GM12873 (cell line): ENCODE measurements at regions not wholly inside any gene's neighbourhood (a gene's known extent, or its start where the extent isn't known, plus 50 kb on each side); places are given as distances from the start of the nearest gene placed in this dataset.

Experiments
- TF ChIP-seq, protein P1 (sequence below): IDR thresholded peaks from 2 replicates; pipeline ENCODE4 v1.5.1; 2012; ENCODE audit warnings: low read depth, mild to moderate bottlenecking, moderate library complexity, low read length, control low read depth; ENCODE audit not compliant: insufficient read depth; ENCODE audit errors: missing control alignments

DNA sequence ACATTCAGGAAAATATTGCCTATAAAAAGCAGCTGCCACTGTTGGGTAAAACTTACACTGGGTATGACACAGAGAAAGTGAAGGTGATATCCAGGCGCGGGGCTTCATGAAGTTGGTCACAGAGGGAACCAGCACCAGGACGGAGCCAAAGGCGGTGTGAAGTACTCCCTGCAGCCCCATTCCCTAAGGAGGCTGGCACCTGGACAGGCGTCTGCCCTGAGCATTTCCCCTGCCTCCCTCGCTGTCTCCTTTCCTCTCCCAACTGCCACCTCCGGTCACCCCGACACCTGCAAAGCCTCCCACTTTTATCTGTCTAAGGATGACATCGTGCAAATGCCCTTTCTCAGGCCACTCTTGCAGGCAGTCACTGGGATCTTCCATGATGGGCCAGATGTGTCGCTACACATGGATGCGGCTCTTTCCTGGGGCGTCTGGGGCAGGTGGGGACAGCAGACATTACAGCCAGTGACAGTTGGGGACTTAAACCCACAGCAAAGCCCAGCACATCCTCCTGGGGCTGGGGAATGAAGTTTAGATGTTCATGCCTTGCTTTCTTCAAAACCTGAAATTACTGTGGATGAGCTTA lies 367.7 kb upstream of the IRX4 start:
- TF ChIP-seq, protein P1, sequence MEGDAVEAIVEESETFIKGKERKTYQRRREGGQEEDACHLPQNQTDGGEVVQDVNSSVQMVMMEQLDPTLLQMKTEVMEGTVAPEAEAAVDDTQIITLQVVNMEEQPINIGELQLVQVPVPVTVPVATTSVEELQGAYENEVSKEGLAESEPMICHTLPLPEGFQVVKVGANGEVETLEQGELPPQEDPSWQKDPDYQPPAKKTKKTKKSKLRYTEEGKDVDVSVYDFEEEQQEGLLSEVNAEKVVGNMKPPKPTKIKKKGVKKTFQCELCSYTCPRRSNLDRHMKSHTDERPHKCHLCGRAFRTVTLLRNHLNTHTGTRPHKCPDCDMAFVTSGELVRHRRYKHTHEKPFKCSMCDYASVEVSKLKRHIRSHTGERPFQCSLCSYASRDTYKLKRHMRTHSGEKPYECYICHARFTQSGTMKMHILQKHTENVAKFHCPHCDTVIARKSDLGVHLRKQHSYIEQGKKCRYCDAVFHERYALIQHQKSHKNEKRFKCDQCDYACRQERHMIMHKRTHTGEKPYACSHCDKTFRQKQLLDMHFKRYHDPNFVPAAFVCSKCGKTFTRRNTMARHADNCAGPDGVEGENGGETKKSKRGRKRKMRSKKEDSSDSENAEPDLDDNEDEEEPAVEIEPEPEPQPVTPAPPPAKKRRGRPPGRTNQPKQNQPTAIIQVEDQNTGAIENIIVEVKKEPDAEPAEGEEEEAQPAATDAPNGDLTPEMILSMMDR = no peak

- TF ChIP-seq, protein P1 = no peak
Measured at GRCh38 chr5:2249442-2249841, 366.7 kb upstream of the IRX4 start.

DNA sequence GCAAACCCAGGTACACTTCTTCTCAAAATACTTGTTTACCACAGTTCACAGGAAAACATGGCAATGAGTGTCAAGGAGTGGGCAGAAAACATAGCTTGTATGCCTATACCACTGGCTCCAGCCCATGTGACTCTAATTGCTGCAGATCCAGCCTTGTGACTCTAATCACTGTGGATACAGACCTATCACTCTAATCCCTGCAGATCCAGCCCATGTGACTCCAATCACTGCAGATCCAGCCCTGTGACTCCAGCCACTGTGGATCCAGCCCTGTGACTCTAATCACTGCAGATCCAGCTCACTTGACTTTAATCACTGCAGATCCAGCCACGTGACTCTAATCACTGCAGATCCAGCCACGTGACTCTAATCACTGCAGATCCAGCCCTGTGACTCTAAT lies 366.3 kb upstream of the IRX4 start:
- TF ChIP-seq, protein P1 = no peak

- TF ChIP-seq, protein P1 = no peak
Measured at GRCh38 chr5:2242539-2242938, 359.8 kb upstream of the IRX4 start.

- TF ChIP-seq, protein P1 = no peak
Measured at GRCh38 chr5:2241842-2242241, 359.1 kb upstream of the IRX4 start.

DNA sequence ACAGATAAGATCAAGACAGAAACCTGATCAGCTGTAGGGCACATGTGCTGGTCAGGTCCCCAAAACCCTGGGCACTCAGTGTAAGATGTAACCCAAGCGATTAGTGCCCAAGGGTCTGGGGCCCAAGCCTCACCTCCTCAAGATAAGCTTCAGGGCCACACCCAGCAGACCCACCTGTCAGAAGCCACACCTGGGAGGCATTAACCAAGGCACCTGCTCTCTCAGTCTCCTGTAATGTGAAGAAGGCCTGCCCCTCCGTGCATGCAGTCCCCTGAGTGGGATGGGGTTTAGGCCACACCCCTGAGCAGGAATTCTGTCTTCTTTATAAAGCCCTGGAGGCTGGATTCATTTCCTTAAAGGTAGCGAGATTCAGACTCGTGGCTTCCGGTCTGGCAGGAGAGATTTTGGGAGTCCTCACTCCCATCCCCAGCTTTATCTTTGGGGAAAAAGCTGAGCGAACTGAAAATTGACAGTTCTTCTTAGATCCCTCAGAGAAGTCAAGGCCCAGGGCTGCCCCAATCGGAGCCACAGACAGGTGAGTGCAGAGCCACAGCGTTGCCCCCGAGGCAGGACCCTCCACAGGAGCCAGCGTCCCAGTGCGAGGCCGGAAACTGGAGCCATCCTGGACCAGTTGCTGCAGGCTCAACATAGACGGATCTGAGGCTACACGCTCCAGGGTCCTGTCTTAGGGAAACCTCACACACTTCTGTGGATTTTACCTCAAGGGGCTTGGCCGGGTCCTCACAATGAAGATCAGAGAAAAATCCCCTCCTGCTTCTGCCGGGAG lies 357.6 kb upstream of the IRX4 start:
- TF ChIP-seq, protein P1 = no peak

DNA sequence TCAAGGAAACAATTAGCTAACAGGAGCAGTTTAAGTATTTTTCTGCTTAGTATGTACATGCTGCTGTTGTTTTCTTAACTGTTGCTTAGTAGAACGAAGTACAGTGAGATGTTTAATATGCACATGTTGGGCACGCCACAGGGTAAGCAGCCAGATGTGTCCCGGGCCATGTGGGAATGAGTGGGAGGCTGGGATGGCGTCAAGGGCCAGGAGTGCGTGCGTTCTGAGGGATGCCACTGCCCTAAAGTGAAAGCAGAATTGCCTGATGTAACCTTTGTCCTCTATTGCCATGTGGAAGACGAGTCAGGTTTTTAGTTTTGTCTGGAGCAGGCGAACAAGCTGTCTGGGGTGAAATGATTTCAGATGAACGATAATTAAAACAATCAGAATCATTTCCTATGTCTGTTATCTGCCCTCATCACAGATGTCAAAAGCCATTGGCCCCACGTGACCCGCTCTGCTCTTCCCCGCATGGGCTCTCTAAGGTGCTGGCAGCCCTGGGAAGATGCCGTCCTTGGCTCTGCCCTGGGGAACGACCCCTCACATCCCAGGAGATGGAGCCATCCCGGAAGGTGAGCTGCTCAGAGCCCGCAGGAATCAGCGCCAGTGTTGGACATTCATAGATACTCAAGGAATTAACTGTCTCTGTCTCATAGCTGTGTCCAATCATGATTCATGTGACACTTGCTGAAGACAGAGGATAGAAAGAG lies 356.6 kb upstream of the IRX4 start:
- TF ChIP-seq, protein P1 = no peak
